ENCODE measurements at regions not wholly inside any gene's neighbourhood (a gene's known extent, or its start where the extent isn't known, plus 50 kb on each side); places are given as distances from the start of the nearest gene placed in this dataset.

DNA sequence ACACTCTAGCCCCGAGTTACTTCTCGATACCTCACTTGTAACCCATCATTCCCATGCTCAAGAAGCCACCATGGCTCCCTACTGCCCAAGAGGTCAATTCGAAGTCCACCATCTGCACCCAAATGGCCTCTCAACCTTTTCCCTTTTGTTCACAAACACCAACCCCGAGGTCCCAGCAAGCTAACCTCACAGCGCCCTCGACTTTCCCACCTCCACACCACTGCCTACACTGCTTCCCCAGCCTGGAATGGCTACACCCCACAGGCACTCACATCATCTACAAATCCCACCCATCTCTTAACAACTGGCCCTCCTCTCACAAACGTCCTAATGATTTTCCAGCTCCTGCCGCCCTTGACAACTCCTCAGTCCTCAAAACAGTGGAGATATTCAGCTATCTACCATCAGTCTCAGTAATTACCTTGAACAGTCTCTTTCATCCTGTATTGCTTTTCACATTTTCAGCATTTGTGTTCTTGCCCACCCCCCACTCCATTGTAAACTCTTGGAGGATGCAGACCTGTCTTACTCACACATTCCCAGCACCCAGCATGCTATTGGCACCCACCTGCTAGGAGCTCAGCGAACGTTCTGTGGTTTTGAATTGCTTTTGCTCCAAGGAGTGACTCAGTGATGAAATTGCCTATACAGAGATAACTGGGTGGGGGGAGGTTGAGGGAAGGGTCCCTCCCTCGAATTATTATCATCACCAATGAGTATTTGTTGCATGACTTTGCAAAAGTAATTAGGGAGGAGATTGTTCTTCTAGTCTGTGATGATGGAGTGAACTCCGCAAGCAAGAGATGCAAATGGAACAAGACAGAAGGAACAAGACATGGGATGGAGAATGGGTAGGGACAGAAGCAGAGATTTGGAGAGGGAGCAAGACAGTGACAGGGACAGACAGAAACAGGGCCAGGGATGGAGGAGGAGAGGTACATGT, 106.8 kb downstream of the CYP26B1 start:
- peak in 1 of 2 donors; percentile 54 for DNase-seq (ENCODE audit: low read depth in 1 of 2, low spot score in 1 of 2)
- Histone ChIP-seq H3K27me3 (no peaks in the 10 kb centered on the region), H3K36me3 (no peaks in the 10 kb centered on the region), H3K4me3 (no peak overlapping the region), H3K9me3 (ENCODE audit: low read depth) (no peaks in the 10 kb centered on the region), H3K4me1 (ENCODE audit: low read depth) (no peaks in the 10 kb centered on the region), H3K27ac (no peak overlapping the region)
- TF ChIP-seq, protein P1, sequence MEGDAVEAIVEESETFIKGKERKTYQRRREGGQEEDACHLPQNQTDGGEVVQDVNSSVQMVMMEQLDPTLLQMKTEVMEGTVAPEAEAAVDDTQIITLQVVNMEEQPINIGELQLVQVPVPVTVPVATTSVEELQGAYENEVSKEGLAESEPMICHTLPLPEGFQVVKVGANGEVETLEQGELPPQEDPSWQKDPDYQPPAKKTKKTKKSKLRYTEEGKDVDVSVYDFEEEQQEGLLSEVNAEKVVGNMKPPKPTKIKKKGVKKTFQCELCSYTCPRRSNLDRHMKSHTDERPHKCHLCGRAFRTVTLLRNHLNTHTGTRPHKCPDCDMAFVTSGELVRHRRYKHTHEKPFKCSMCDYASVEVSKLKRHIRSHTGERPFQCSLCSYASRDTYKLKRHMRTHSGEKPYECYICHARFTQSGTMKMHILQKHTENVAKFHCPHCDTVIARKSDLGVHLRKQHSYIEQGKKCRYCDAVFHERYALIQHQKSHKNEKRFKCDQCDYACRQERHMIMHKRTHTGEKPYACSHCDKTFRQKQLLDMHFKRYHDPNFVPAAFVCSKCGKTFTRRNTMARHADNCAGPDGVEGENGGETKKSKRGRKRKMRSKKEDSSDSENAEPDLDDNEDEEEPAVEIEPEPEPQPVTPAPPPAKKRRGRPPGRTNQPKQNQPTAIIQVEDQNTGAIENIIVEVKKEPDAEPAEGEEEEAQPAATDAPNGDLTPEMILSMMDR (IDR thresholded peaks at IDR 0.05; ENCODE audit: low read depth, low read length): no peak

DNA sequence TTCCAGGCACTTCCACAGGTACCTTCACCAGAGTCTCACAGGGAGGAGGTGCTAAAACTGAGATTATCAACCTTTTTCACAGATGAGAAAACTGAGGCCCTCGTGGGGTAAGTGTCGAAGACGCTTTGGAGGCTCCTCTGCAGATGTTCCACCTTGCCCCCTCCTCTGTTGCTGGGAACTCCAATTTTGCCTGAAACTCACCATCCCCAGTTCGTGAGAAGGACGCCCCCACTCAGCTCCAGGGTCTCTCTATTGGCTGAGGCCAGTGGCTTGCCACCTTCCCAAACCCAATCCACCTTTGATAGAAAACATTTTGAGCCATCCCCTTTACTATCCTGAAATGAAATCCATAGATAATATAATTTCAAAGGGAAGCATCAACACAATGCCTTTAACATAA, 109.1 kb downstream of the CYP26B1 start:
- H3K9me3 ChIP-seq (ENCODE audit: low read depth): no peaks in the 10 kb centered on the region
- no peaks in the 10 kb centered on the region for H3K36me3 ChIP-seq
- TF ChIP-seq, protein P1 (IDR thresholded peaks at IDR 0.05; ENCODE audit: low read depth, low read length): no peak
- H3K4me3 ChIP-seq: no peak overlapping the region
- H3K4me1 ChIP-seq (ENCODE audit: low read depth): no peaks in the 10 kb centered on the region
- DNase-seq (ENCODE audit: low read depth in 1 of 2, low spot score in 1 of 2): no peak
- H3K27ac ChIP-seq: no peak overlapping the region
- no peaks in the 10 kb centered on the region for H3K27me3 ChIP-seq

DNA sequence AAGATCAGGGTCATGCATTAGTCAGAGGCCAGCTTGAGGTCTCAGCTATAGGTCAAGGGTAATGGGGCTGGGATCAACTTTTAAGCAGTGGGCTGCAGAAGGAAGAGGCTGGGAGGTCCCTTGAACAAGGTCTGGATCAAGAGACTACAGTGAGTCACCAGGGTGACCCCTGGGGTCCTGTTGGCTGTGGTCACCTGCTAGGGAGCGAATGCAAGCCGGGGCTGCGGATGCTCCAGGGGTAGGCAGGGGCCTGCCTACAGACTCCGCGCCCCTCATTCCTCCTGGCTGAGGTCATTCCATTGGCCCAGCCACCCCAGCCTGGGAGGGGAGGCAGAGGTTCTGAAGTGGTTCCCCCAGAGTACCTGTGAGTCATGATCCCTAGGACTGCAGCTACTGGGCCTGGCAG, 110.4 kb downstream of the CYP26B1 start:
- TF ChIP-seq, protein P1 (IDR thresholded peaks at IDR 0.05; ENCODE audit: low read depth, low read length): no peak
- Histone ChIP-seq H3K27ac (no peak overlapping the region), H3K4me1 (ENCODE audit: low read depth) (no peaks in the 10 kb centered on the region), H3K36me3 (no peaks in the 10 kb centered on the region), H3K27me3 (no peaks in the 10 kb centered on the region), H3K9me3 (ENCODE audit: low read depth) (no peaks in the 10 kb centered on the region), H3K4me3 (no peak overlapping the region)
- no peak for DNase-seq (ENCODE audit: low read depth in 1 of 2, low spot score in 1 of 2)

DNA sequence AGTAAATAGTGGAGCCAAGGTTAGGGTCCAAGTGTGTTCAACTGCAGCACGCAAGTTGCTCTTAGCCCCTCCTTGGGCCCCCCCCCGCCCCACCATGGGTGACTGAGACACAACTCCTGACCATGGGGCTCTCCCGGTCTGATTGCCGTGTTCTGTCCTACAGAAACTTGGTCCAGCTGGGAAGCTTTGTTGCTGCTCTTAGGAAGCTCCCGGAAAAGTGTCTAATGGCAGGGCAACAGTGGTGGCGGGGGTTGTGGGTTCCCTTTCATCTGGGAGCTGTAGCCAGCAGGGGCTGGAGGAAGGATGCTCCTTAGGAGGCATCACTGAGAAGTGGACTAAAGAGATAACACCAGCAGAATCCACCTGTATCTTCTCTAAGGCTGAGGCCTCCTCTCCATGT, 111.1 kb downstream of the CYP26B1 start:
- Histone ChIP-seq H3K27me3 (no peaks in the 10 kb centered on the region), H3K27ac (no peak overlapping the region), H3K36me3 (no peaks in the 10 kb centered on the region), H3K4me3 (no peak overlapping the region), H3K9me3 (ENCODE audit: low read depth) (no peaks in the 10 kb centered on the region), H3K4me1 (ENCODE audit: low read depth) (no peaks in the 10 kb centered on the region)
- TF ChIP-seq, protein P1 (IDR thresholded peaks at IDR 0.05; ENCODE audit: low read depth, low read length): no peak
- no peak for DNase-seq (ENCODE audit: low read depth in 1 of 2, low spot score in 1 of 2)

DNA sequence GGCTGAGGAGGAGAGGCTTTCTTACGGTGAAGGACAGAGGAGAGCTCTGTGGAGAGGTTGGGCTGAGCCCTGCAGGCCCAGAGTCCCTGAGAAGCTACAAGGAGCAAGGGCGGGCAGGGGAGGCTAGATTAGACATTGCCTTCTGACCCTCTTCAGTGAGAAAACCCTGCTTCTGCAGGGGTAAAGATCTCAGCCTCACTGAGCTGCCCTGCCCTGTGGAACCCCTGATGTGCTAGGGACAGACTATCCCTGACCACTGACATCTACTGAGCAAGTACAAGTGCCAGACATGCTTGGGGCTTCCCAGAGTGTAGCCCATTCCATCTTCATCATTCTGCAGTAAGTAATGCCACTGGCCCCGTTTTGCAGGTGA, 111.5 kb downstream of the CYP26B1 start:
- Histone ChIP-seq H3K4me1 (ENCODE audit: low read depth) (no peaks in the 10 kb centered on the region), H3K4me3 (no peak overlapping the region), H3K27ac (no peak overlapping the region), H3K36me3 (no peaks in the 10 kb centered on the region), H3K9me3 (ENCODE audit: low read depth) (no peaks in the 10 kb centered on the region), H3K27me3 (no peaks in the 10 kb centered on the region)
- TF ChIP-seq, protein P1 (IDR thresholded peaks at IDR 0.05; ENCODE audit: low read depth, low read length): no peak
- no peak for DNase-seq (ENCODE audit: low read depth in 1 of 2, low spot score in 1 of 2)
